HG03460 (cell line): ENCODE measurements at regions not wholly inside any gene's neighbourhood (a gene's known extent, or its start where the extent isn't known, plus 50 kb on each side); places are given as distances from the start of the nearest gene placed in this dataset.

ENCODE experiments used
- ATAC-seq: cut with Tn5 transposase; IDR thresholded peaks from one replicate; pipeline ENCODE4 v1.9.1; 2021; ENCODE audit not compliant: unreplicated experiment

GRCh38 chr12:124517260-124518050, 50.0 kb downstream of the NCOR2 start:
- ATAC-seq: no peak

GRCh38 chr12:124516850-124517249, 50.6 kb downstream of the NCOR2 start:
- no peak for ATAC-seq

- no peak for ATAC-seq
These were observed 51.4 kb downstream of the NCOR2 start for GRCh38 chr12:124515981-124516380.

- no peak for ATAC-seq
These were observed 52.1 kb downstream of the NCOR2 start for GRCh38 chr12:124514996-124515932.

- no peak for ATAC-seq
These were observed 53.0 kb downstream of the NCOR2 start for GRCh38 chr12:124514145-124514995.

- ATAC-seq: no peak
These were observed 54.0 kb downstream of the NCOR2 start for GRCh38 chr12:124513297-124513867.

- ATAC-seq: no peak
These were observed 54.6 kb downstream of the NCOR2 start for GRCh38 chr12:124512667-124513296.

GRCh38 chr12:124511259-124511985, 56.0 kb downstream of the NCOR2 start:
- no peak for ATAC-seq

- no peak for ATAC-seq
These were observed 57.0 kb downstream of the NCOR2 start for GRCh38 chr12:124510301-124510970.

- ATAC-seq: no peak
These were observed 57.6 kb downstream of the NCOR2 start for GRCh38 chr12:124509676-124510300.

GRCh38 chr12:124509300-124509675, 58.1 kb downstream of the NCOR2 start:
- no peak for ATAC-seq

- ATAC-seq: no peak
These were observed 58.9 kb downstream of the NCOR2 start for GRCh38 chr12:124508381-124509079.

GRCh38 chr12:124507188-124508109, 60.0 kb downstream of the NCOR2 start:
- ATAC-seq: no peak

GRCh38 chr12:124506832-124507153, 60.6 kb downstream of the NCOR2 start:
- ATAC-seq: no peak

- no peak for ATAC-seq
These were observed 61.1 kb downstream of the NCOR2 start for GRCh38 chr12:124506145-124506831.

GRCh38 chr12:124505001-124505818, 62.2 kb downstream of the NCOR2 start:
- ATAC-seq: no peak
